COLO668 (cell line): ENCODE measurements at regions not wholly inside any gene's neighbourhood (a gene's known extent, or its start where the extent isn't known, plus 50 kb on each side); places are given as distances from the start of the nearest gene placed in this dataset.
"Not testable (repeated sequence)": the region's sequence is repeated elsewhere in the genome, so short reads cannot be mapped to it uniquely, and the experiment has no call there.

ENCODE experiments used
- DNase-seq: peaks from one replicate; lab custom pipeline; 2025; ENCODE audit not compliant: unreplicated experiment; lab: John Stamatoyannopoulos, UW

DNA sequence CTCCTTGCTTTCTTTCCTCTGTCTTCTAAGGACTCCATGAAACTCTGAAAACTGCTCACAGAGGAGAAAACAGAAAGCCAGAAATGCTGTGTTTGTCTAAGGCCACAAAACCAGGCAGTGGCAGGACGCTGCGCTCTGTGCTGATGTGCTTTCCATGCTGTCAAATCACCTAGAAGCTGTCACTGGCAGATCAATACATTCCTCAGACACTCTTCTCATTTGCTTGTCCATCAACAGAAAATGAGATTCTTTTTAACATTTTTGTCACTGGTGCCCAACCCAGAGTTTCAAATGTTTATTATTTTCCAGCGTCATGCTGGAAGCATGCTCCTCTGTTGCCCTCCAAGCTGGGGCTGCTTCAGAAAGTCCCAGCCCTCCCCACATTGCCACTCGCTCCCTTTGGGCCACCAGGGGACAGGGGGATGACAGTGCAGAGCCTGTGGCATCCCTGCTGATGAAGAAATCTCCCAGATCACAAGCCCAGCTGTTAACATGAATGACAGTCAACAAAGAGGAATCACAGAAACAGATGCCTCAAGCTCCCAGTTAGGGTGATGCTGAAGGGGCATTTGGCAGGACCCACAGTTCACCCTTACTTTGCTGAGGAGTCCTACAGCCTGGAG is 117.5 kb upstream of the MEIS1 start:
- no peak for DNase-seq

DNA sequence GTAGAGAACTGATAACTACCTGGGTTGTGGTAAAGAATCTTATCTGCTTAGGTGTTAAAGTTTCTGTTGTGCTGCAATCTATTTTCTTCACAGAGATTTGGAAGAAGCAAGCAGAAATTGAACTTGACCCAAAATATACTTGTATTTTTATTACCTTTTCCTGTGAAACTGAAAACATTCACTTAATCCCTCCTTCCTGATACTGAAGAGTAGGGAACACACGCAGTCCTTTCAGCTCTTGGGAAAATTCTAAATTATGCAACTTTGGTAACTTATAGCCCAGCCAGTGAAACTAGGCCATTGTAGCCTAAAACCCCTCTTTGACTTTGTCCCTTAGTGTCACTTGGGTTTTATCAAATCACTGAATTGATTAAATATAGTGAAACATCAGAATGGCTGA is 128.4 kb upstream of the MEIS1 start:
- DNase-seq, result no peak

DNA sequence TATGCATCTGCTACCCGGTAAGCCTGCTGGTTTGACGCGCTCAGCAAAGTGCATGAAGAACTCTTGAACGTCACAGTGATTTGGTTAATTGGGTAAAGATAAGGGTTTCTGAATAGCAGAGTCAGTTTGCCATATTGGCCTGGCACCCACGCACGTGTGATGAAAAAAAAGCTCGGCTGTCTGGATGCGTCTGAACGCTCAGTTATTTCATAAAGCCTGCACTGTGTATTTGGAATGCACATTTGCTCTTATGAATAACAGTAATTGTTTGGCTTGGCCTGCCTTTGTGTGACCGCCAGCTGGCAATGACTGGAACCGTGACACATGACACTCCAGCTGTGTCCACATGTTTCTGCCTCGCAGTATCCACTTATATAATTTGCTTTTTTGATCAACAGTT is 129.2 kb upstream of the MEIS1 start:
- peak; percentile 80 for DNase-seq

DNA sequence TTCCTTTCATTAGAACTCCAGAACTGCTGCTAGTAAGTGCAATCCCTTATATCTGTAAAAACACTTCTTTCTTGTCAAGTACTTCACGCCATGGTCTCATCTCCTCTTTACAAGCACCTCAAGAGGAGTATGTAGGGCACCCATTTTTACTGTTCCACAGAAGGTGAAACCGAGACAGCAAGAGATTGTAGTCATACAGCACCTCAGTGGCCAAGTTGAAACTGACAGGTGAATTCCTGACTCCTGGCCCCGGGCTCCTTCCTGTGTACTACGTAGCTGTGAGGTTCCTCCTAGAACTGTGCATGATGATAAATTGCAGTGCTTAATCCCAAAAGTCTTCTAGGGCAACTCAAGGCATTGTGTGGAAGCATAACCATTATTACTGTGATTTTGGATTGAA is 131.5 kb upstream of the MEIS1 start:
- no peak for DNase-seq

DNA sequence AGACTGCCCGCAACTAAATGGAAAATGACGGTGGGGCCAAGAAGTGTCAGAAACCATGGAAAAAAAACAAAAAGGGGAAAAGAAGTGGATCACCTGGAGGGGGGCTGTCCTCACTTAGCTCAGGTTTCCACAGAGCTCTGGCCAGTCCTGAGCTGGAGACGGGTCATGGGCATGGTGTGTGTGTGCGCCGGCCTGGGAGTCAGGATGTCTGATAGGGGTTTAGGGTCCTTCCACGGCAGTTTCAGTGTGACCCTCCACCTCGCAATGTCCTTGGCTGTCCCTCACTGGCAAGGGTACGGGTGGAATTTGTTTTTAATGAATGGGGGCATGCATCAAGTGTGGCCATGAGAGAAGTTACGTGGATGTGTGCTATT is 133.2 kb upstream of the MEIS1 start:
- no peak for DNase-seq

DNA sequence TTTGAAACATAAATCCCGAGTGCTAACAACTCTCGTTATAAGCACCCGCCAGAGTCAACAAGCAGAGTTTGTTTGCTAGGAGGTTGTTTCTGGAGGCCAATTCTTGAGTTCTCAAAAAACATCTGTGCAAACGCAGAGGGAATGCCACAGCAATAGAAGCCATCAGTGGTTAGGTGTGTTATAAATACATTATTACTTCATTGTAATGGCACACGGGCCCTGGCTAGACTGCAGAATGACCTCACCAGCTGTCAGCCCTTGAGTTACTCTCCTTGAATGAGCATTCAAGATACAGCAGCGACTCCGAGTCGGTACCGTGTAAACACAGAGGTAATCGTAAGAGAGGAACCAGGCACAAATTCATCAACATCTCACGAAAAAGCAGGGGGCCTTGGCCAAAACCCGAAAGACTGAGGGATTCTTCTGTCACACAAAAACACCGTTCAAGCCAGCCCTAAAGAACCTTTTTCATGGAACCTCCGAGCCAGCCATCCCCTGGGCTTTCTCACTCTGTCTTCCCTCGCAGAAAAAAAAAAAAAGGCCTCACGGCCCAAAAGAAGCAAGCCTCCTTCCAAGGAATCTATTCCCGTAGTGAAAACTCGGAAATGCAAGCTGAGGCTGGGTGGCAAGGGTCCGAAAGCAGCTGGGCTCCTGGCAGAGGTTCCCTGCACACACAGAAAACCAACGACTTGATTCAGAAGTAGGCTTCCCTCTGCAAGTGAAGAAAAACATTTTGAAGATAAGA is 133.7 kb upstream of the MEIS1 start:
- DNase-seq, result peak; percentile 60

DNA sequence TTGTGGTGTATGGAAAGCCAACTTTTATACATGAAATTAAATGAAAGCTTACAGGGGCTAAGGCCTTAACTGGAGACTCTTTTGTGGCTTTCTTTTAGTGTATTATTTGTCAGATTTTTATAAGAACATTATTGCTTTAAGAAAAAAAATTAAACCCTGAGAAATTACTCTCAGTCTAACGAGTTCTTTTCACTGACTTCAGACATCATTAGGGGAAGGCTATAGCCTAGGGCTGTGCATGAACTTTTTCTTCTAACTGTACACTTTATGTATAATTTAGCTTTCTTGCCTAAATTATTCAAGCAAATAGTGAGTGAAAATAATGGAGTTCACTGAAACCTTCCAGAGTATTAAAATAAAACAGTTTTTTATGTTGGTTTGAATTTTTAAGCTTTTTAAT is 151.1 kb upstream of the MEIS1 start:
- DNase-seq, result no peak

DNA sequence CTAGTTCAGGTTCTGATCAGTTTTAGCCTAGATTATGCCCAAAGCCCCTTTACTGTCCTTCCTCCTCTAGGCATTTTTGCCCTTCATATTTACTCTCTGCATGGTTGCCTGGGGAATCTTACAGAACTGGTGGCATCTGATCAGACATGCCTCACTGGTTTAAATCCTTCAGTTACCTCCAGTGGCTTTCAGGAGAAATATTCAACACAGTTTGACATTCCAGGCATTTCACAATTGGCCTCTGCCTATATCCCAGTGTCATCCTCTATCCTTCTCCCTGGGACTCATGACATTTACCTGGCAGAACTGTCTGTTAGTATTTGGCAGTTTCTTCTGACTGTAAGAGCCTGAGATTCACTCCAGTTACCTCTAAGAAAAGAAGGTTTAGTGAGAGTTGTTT is 152.9 kb upstream of the MEIS1 start:
- no peak for DNase-seq

DNA sequence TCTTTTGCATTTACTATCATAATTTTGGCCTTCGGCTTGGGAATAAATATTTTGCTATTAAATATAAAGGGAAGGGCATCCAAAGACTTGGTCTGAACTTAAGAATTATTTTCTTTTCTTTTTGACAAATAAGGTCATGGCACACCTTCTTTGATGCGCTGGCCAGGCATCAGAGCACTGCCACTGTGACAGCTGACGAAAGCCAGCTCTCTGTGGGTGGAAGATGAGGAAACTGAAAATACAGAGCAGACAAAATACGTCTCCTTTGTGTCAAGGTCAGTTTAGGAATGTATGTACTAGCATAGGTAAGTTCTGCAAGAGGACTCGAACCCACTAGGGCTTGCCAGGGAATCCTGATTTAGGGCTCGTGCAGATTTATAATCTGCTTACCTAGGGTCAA is 155.9 kb upstream of the MEIS1 start:
- DNase-seq, result no peak

DNA sequence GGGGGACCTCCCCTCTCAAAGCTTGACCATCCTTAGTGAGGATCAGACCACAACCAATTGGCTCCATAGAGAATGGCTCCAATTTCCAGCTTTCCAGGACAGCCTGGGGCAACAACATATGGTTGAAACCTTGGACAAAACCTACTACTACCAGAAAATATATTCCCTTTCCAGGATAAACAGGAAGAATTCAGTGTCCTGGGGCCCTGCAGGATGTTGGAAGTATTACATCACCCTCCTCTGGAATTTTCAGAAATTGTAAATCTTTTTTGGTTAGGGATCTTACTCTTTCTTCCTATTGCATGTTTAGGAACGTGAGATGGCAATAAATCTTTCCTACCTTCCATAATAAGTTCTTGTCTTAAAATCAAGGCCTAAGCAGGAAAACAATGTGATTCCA is 158.9 kb upstream of the MEIS1 start:
- DNase-seq, result no peak

DNA sequence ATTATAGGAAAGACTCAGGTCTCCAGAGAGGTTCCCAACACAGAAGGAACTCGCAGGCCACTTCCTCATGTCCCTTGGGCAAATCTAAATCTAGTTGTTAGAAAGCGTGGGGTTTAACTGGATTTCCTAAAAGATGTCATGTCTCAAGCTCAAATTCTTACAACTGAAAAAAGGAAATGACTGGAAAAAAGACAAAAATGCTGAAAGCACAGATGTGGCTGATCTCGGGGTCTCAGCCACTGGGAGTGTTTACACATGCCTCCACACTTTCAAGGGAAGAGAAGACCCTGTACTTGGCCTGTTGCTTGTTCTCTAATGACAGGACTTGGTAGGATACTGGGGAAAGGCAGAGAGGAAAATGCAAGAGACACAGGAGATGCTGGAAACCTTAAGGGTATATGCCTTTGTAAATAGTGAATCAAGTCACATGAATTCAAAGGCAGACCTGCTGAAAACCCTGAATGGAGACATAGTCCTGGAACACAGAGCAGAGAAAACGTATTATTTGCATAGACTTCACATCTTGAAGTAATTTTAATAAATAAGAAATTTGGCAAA is 160.9 kb upstream of the MEIS1 start:
- DNase-seq, result no peak

DNA sequence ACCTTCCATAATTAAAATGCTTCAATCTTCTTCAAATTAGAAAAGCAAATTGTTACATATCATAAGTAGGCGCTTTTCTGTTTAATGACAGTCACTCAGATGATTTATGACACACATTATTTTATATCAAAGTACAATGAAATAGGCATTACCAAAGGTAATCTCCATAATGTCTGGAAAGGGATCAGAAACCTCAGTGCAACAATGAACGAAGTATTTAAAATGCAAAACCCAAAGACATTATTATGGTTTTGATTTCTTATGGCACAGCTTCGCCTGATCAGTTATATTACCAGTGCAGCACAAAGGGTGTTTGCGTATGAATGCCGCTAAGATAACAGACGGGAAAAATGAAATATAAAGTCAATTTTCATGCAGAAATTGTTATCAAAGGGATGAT is 162.2 kb upstream of the MEIS1 start:
- no peak for DNase-seq

DNA sequence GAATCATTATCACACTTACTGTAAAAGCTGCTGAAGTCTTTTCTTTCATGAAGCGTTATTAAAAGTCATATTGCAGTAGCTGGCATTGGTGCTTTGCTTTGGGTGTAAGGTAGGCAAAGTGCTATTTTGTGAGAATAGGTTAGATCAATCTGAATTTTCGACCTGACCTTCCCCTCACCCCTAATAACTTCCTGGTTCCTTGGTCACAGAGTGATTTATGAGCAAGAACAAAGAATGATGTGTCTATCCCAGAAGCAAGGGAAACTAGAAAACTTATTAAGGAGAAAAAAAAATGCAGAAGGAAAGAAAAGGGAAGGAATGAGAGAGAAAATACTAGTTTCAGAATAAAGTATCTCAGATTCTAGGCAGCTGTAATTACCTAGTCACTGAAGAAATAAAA is 163.1 kb upstream of the MEIS1 start:
- no peak for DNase-seq

DNA sequence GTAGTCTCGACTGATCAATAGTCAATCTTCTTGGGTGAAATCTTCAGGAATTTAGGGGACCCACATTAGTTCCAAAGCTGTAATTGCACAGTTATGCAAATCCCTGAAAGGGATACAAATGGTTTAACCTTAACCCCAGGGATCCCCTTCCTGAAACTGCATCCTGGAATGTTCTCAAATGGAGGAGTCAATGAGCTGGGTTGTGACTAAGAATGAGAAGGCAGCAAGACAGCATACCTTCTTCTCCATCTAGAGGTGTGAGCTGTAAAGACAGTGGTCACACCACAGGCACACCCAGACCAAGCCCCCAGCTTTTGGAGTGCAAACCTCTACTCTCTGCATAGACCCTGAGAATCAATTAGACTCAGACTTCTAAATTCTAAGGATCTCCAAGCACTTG is 164.7 kb upstream of the MEIS1 start:
- no peak for DNase-seq

DNA sequence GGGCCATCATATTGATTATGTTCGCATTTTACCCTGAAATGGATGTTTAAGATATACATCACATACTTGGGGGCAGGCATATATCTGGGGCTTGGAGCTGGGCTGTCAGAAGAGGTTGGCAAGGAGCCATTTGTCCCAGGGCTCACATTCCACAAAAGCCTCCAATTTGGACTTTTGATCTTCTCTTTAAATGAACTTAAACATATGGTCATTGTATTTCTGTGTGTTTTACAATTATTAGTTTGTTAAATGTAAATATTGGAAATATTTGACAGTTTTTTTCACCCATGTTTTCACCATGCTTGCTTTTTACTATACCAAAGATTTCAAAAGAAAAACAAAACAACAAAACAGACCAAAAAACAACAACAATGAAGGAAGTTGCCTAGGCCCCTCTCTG is 165.8 kb upstream of the MEIS1 start:
- DNase-seq, result no peak

DNA sequence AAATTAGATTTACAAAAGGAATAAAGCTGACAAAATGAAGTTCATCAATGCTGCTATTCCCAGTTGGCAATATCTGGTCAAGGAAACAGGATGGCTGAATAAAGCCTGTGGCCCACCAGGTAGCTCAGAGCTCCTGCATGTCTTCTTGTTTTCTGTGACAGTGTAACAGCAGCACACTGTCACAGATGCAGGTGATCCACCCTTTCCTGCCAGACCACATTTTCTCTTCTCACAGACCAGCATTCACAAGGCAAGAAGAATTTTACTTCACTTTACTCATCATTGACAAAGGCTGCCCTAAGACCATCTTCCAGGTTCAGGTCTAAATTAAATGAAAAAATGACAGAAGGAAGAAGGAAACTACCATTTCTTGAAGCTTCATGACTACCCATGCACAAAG is 166.2 kb upstream of the MEIS1 start:
- no peak for DNase-seq

DNA sequence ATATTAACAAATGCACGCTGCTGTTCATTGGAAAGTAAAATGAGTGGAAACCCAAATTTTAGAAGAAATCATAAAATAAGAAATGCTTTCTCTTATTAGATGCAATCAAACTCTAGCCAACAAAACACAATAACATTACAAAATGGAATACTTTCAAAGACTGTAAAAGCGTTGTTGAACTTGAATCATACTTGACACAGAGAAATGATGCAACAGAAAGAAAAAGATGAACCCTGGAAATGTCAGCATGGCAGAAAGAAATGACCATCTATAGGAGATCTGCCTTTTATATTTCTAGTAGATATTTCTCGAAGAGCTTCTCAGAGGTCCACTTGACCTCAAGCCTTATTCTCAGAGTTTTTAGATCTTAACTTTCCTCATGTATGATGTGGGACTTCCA is 170.6 kb upstream of the MEIS1 start:
- no peak for DNase-seq

DNA sequence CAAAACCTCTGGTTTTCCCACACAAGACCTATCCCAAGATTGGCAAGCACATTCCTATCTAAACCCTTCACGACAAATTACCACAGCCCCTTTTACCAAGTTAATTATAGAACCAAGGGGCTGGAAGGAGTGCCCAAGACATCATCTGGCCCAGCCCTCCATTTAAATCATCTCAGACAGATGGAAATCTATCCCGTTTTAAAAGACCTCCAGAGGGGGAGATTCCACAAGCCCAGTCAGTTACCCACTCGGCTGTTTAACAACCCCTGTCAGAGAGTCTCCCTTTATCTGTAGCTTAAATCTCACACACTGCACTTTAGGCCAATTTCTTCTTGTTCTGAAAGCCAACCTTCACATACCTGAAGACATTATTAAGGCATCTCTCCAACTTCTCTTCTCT is 179.1 kb upstream of the MEIS1 start:
- DNase-seq, result no peak

DNA sequence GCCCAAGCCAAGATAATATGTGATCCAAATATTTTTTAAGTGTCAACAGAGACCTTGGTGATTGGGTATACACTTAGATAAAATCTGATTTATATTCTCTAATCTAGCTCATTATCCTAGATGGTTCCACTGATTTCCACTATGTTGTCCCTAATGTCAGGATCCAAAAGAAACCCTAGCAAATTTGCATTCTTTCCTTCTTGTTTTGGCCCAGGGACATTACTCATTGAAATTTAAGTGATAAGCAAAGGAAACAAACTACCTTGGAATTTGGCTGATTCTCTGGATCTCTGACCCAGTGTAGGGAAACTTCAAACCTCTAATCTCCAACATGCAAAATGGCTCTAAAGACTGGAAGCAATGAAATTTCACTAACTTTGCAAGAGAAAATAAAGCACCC is 179.8 kb upstream of the MEIS1 start:
- DNase-seq, result no peak

DNA sequence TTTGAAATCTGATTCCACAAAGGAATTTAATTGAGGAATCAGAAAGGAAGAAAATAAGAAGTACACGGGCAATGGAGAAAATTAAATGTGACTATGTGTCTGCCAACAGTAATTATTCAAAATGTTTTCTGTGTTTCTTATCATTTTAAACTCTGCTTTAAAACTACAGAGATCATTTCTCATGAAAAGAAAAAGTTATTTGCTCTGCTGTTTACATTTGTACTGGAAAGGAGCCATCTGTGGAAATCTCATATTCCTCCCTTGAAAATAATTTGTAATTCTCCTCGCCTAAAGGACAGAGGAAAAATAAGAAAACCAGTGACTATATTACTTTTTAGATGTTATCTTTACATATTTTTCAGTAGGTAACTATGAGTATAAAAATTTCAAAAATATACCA is 181.9 kb upstream of the MEIS1 start:
- DNase-seq, result no peak

DNA sequence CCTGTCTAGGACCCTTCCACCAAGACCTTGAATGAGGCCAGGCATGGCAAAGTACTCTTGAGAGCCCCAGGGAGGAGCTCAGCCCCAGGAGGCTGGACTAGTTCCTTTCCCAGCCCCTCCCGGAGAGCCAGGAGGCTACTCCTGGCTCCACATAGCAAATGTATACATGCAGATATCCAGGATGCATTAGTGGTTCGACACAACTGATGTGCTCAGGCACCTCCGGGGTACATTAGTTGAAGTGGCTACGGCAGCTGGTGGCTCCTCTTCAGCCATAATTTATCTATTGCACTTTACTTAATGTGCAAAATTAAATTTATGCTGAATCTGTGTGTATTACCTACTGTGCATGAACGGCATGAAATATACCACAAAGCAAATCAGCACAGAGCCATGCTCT is 182.8 kb upstream of the MEIS1 start:
- DNase-seq, result no peak

DNA sequence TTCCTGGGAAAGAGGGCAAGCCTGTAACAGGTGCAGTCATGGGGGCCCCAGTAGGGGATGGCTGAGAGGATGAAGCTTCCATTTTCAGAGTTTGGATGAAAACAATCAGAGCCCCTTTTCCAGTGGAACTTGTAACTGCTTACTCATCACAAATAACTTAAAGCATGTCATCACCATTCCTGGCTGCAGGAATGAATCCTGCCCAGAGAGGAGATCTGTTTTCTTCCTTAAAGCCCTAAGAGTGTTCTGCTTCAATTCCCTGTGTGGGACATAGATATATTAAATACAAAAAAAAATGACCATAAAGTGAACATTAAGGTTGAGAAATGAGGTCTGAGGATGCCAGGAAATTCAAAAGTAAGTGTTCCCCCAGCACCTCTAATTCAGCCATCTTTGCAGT is 183.4 kb upstream of the MEIS1 start:
- no peak for DNase-seq

DNA sequence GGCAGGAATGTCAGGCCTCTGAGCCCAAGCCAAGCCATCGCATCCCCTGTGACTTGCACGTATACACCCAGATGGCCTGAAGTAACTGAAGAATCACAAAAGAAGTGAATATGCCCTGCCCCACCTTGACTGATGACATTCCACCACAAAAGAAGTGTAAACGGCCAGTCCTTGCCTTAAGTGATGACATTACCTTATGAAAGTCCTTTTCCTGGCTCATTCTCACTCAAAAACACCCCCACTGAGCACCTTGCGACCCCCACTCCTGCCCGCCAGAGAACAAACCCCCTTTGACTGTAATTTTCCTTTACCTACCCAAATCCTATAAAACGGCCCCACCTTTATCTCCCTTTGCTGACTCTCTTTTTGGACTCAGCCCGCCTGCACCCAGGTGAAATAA is 185.8 kb upstream of the MEIS1 start:
- DNase-seq, result not testable (repeated sequence)
